ENCODE measurements at regions not wholly inside any gene's neighbourhood (a gene's known extent, or its start where the extent isn't known, plus 50 kb on each side); places are given as distances from the start of the nearest gene placed in this dataset.
"Not testable (repeated sequence)": the region's sequence is repeated elsewhere in the genome, so short reads cannot be mapped to it uniquely, and the experiment has no call there.

DNA sequence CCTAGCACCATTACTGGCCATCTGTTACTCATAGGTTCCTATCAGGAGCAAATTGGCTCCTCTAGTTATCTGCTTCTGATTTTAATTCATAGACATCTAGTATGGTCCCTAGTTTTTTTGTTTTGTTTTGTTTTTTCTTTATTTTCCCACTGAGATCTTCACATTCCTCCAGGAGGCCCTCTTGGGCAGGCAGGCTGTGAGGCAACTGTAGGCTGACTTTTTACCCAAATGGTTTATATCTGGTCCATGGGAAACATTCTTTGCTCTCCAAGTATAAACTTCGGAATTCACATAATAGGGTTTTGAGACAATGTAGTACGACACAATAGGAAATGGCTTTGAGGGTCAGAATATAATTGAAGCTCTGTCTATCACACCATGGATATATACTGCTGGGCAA lies 250.9 kb upstream of the DAB2 start:
- DNase-seq (ENCODE audit: low read depth in 3 of 3, low spot score in 2 of 3) = no peak

DNA sequence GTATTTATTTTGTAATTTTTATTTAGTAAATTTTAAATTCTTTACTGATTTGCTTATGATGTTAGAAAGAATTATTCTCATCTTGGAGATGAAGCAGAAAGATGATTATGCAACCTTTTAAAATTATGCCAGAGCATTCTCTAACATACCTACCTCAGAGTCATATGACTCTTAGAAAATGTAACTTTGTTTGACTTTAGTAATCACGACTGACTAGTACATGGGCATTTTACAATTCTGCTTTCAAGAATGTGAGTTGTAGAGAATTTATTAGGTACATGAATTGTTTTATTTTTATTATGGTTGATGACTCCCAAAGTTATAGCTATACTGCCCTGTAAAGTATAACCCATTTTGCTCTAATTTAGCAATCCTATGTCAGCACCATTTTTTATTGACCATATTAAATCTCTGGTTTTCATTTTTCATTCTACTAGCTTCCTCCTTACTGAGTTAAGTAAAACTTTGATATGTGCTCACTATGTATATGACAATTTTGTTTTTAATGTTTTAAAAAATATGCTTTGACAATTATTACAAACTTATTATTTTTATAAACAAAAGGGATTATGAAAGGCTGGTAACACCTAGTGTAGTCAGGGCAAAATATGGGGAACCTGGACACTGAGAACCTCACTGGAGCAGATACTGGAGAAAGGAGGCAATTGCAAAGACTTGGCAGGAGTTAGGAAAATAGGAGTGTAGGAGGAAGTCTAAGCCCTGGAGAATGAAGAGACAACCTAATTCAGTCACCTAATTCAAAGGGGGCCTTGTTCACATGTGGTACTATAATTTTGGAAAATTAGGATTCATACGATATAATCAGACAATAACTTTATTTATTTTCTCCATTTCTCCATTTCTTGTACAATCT lies 249.7 kb upstream of the DAB2 start:
- no peak for DNase-seq (ENCODE audit: low read depth in 3 of 3, low spot score in 2 of 3)

DNA sequence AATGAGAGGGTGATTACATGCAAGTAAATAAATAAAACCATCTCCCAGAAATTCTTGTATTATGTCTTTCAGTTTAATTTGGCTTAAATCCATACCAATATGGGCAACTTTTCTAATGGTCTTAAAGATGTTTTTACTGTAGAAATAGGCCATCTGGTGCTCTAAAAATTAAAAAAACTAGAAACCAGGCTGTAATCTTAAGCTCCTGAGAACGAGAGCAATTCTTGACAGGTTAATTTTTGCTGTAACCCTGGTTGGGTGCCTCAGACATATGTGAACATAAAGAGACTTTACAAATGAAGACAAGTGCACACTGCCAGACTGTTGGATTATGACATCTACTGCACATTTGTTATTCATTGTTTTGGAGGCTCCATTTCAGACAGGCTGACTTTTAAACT lies 246.8 kb upstream of the DAB2 start:
- no peak for DNase-seq (ENCODE audit: low read depth in 3 of 3, low spot score in 2 of 3)

DNA sequence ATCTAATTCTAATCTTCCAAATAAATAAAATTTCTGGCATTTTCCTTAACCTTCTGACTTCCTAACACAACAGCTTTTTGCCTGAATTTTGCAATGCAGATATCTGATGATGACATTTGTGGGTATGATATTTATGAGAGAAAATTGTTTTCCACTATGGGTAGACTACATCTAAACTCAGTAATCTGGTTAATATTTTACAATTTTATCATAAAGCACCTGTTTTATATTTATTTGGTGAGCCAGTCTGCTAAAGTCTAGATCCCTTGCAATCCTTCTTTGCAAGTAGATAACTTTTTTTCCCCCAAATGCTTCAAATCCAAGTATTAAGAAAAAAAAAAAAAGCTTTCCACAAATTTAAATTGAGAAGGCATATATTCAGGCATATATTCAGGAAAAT lies 246.2 kb upstream of the DAB2 start:
- DNase-seq (ENCODE audit: low read depth in 3 of 3, low spot score in 2 of 3) = no peak

DNA sequence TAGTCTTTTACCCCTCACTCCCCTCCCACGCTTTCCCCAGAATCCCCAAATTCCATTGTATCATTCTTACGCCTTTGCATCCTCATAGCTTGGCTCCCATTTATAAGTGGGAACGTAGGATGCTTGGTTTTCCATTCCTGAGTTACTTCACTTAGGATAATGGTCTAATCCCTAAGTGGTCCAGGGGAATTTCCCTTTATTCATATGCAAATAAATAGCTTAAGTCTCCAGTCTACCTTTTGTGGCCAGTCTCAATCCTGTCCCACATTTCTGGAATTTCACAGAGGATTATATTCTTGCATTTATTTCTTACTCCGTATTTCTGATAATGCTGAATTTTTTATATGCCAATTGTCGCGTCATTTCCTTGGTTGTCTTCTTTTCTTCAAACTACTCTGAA lies 245.6 kb upstream of the DAB2 start:
- no peak for DNase-seq (ENCODE audit: low read depth in 3 of 3, low spot score in 2 of 3)

DNA sequence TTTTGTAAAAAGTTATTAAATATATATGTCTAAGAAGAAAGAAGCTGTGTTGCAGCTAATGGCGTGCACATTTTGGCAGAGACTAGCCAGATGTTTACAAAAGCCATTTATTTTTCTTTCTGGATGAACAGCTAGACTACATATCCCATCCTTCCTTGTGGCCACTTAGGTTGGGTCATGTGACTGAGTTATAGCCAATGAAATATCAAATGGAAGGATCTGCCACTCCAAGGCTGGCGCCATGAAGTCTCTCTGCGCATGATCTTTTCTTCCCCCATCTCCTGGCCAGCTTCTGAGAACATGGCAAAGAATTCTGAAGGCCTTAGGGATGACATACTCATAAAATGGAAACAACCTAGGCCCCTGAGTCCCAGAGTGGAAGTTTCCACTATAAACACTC lies 244.2 kb upstream of the DAB2 start:
- no peak for DNase-seq (ENCODE audit: low read depth in 3 of 3, low spot score in 2 of 3)

DNA sequence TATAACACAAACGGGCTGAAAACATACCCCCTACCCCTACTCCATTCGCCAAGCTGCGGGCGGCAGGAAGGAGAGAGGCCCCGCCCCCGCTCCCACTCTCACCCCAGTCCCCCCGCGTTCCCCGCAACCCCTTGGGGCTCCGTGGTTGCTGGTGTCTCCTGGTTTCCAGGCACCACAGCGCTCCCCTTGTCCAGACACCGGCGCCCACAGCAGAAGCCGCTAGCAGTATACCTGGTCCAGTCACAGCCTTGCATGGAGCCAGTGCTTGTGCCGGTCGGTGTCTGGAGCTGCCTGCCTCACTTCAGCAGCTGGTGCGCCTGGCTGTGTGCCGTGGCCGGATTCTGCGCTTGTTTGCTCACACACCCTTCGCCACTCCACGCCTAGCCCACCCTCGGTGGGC lies 240.5 kb upstream of the DAB2 start:
- DNase-seq (ENCODE audit: low read depth in 3 of 3, low spot score in 2 of 3) = no peak

DNA sequence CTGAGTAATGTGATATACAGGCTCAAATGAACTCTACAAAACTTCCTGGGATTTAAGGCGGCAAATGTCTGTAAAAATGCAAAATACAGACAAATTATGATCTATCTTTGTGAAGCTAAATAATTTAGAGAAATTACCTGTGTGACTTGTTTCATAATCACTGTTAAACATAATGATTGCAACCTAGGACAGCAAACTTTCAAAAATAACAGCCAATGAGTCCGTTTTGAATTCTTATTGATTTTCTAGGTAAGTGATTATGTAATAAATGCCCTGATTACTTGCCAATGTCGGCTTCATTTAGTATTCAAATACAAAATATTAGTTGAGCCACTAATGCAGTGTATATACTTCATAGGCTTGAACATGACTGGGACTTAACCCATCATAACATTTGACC lies 238.2 kb upstream of the DAB2 start:
- no peak for DNase-seq (ENCODE audit: low read depth in 3 of 3, low spot score in 2 of 3)

DNA sequence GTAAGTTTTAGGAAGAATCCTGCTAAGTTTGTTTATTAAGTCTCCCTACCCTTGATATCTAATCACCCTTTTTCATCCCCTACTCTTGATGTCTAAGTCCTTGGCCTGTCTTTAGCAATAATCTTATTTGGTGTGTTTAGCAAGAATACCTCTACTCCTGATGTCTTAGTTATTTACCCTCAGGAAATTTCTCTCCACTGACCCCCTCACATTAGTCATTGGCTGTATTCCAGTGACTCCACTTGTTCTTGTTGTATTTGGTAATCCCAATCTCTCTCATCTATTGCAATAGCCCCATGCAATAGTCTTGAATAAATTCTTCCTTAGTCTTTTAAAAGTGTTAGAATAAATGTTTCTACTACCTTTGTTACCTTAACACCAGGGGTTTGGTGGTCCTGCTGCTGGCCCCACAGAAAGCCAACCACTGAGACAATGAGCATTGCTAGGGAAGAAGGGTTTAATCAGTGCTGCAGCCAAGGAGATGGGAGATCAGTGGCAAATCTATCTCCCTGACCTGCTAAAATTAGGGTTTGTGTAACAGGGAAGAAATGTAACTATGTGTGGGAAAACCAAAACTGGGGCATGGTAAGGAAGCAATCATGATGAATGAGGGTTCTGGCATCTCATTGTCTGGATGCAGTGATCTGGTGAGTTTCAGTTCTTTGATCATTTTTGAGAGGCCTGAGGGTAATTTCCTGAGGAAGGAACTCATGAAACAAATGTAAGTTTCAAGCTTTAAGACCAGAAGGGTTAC lies 236.4 kb upstream of the DAB2 start:
- no peak for DNase-seq (ENCODE audit: low read depth in 3 of 3, low spot score in 2 of 3)

DNA sequence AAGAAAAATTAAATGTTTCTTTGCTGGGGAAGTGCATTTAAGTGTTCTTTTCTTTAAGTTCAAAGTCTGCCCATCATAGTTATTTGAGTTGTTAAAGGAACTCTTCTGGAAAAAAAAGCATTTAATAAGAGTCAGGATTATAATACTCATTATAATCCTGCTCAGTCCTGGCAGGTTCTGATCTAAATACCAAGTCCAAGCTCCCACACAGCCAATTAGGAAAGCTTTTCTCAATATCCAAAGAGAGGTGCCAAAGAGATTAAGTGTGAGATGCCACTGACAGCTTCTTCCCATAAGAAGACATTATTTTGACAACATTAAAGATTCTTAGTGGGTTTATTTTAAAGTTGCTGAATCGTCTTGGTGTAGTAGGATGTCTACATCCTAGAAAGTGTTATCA lies 235.2 kb upstream of the DAB2 start:
- no peak for DNase-seq (ENCODE audit: low read depth in 3 of 3, low spot score in 2 of 3)

DNA sequence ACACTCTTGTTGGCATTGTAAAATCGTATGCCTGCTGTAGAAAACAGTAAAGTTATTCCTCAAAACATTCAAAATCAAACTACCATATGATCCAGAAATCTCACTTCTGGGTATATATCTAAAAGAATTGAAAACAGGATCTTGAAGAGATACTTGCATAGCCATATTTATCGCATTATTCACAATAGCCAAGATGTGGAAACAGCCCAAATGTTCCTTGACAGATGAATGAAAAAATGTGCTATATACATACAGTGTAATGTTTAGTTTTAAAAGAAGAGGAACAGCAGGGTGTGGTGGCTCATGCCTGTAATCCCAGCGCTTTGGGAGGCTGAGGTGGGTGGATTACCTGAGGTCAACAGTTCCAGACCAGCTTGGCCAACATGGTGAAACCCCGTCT lies 234.1 kb upstream of the DAB2 start:
- no peak for DNase-seq (ENCODE audit: low read depth in 3 of 3, low spot score in 2 of 3)

DNA sequence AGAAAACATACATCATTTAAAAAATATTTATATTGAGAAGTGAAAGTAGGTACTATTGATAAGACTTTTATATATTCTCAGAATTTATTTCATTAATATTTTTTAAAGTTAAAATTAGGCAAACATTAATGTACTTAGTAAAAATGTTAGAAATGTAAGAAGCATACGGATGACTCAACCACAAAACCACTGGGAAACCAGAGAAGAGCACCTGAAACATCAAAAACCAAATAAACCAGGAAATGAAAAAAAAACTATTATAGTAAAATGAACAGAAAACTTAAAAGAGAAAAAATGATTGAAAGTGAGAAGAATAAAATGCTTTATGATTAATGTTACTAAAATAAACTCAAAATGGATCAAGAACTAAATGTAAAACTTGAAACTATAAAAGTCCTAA lies 233.2 kb upstream of the DAB2 start:
- DNase-seq (ENCODE audit: low read depth in 3 of 3, low spot score in 2 of 3) = no peak

DNA sequence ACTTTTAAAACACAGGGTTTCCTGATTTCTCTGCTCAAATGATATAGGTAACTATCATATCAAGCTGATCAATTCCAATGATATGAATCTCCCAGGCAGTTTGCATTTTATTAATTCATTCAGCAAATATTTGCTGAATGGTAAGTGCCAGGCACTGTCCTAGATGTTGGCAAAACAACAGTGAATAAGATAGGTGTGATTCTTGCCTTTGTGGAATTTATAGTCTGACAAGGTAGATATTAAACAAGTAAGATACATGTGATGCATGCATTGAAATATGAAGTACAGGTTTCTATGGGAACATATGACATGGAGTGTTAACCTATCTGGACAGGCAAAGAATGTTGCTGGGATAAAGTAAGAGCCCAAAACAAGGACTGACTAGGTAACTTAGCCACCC lies 231.8 kb upstream of the DAB2 start:
- DNase-seq (ENCODE audit: low read depth in 3 of 3, low spot score in 2 of 3) = no peak

DNA sequence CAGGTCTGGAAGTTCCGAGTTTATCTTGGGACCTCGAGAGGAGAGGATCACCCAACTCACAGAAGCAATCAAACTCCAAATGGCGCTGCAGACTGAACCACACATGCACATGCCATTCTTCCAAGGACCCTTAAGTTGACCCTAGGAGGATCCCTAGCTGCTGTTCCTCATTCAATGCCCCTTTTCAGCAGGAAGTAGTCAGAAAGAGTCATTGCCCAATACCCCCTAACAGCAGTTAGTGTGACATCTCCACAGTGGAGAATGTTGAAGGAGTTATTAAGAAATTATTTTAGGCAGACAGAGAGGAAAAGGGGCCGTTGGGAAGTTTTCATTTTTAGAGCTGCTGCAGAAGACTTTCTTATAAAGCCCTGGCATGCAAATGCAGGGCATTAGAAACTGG lies 229.9 kb upstream of the DAB2 start:
- DNase-seq (ENCODE audit: low read depth in 3 of 3, low spot score in 2 of 3) = no peak

DNA sequence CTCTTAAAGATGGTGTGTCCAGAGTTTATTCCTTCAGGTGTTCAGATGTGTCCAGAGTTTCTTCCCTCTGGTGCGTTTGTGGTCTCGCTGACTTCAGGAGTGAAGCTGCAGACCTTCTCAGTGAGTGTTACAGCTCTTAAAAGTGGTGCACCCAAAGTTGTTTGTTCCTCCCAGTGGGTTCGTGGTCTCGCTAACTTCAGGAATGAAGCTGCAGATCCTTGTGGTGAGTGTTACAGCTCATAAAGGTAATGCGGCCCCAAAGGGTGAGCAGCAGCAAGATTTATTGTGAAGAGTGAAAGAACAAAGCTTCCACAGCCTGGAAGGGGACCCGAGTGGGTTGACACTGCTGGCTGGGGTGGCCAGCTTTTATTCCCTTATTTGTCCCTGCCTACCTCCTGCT lies 227.7 kb upstream of the DAB2 start:
- DNase-seq (ENCODE audit: low read depth in 3 of 3, low spot score in 2 of 3) = not testable (repeated sequence)

DNA sequence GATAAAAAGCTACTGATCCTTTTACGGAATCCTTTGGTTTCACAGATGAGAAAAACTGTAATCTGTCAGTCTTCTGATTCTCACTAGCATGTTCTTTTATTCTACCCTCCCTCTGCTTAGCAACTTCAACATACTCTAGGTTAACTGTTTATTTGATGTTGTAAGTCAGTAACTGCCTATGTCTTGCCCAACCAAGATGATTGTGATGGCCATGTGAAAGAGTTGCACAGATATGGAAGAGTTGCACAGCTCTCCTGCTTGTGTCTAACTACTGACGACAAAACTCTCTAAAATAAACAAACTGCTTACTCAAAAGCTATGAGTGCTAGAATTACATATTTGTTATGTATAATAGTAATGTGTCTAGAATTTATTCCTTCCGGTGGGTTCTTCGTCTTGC lies 227.3 kb upstream of the DAB2 start:
- no peak for DNase-seq (ENCODE audit: low read depth in 3 of 3, low spot score in 2 of 3)

DNA sequence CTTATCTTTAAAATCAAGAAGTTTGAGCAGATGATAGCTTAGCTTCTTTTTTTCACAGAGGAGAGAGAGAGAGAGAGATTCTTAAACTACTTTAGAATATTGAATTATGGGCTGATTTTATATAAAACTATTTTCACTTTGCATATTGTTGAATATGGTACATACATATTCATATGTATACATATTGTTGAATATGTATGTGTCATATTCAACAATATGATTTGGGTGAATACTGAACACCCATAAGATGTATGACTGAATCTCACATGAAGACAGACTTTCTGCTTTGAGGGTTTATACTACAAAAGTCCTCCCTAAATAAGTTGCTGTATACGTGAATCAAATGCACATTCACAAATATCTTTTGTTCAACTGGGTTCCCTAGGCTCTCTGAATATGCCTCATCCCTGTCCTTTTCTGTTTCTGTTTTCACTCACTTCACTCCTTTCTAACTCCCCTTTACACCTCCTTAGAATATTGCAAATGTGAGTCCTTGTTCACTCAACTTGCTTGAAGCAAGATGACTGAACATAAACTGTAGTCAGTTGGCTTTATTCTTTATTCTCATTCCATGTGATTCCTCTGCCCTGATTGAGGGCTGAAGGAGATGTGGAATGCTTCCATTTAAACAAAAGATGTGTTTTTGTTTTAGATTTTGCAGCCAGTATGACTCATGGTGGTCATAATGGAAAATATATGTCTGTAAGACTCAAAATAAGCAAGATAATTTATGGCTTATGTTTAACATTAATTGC lies 225.4 kb upstream of the DAB2 start:
- DNase-seq (ENCODE audit: low read depth in 3 of 3, low spot score in 2 of 3) = no peak

DNA sequence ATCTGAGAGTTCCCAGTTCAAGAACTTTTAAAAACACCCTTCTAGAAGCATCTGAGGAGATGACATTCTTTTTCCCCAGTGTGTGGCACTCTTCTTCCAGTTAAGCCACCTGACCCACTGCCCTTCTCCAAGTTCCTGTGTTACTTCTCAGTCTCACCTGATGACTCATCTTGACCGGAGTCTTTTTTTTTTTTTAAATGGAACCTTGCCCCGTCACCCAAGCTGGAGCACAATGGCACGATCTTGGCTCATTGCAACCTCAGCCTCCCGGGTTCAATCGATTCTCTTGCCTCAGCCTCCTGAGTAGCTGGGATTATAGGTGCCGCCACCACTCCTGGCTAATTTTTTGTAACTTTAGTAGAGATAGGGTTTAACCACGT lies 224.1 kb upstream of the DAB2 start:
- no peak for DNase-seq (ENCODE audit: low read depth in 3 of 3, low spot score in 2 of 3)

DNA sequence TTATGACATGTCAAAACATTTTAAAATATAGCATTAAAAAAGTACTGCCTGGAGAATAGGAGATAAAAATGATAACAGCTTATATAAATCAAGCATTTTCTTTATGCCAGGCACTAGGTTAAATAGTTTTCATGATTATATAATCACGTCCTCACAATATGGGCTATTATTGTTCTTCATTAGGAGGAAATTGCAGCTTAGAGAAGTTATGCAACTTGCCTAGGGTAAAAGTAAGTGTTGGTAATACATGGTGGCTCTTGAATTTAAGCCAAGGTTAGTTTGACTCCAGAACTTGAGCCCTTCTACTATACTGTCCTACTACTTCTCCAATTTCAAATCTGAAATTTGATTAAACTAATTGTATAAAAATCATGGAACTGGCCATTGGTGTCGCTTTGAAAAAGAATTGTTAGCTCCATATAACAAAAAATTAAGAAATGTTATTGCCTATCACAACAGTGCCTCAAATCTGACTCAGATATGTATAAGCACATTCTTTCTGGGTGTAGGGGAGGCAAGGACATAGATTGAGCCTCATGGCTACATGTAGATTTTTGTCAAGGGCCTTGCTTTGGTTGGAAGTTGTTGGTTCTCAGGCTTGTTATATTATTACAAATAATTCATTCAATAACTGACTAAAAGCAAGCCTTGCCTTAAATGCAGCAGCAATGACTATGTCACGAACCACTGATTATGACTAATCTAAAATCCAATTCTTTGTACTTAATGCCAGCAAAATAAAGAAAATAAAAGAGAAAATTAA lies 223.5 kb upstream of the DAB2 start:
- DNase-seq (ENCODE audit: low read depth in 3 of 3, low spot score in 2 of 3) = no peak

DNA sequence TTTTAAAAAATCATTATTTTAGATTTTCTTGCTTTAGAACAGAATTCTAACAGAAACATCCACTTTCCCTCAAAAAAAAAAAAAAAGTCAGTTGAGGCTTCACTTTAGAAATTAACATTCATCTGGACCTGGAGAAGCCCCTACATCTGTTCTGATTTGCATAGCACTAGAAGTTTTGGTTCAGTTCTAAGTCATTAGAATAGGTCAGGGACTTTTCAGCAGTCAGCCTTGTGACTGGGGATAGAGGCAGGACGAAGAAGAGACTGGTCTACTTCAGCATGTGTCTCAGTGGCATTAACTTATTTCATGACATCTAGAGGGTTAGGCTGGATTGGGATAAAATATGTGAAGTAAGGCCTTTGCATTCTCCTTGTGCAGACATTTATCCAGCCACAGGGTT lies 215.8 kb upstream of the DAB2 start:
- no peak for DNase-seq (ENCODE audit: low read depth in 3 of 3, low spot score in 2 of 3)

DNA sequence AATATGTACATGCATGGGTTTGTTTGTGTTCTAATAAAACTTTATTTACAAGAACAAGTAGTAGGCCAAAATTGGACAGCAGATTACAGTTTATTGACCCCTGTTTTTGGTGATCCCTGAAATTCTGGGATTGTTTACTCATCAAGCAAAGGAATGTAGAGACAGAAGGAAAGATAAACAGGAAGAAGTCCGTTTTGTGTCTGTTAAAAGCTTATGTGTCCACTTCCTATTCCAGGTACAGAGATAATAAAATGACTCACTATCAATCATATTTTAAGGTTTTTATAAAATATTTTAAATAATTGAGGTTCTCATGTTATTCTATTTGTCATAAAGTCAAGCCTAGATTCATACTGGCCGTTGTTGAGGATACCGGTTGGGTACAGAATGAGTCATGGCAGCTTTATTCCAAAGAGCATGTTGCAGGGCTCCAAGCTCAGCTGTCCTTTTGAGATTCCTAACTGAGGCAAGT lies 214.9 kb upstream of the DAB2 start:
- no peak for DNase-seq (ENCODE audit: low read depth in 3 of 3, low spot score in 2 of 3)

Measured in right renal cortex interstitium (tissue), 3 donors.